ENCODE measurements at regions not wholly inside any gene's neighbourhood (a gene's known extent, or its start where the extent isn't known, plus 50 kb on each side); places are given as distances from the start of the nearest gene placed in this dataset.
"Not testable (repeated sequence)": the region's sequence is repeated elsewhere in the genome, so short reads cannot be mapped to it uniquely, and the experiment has no call there.

DNA sequence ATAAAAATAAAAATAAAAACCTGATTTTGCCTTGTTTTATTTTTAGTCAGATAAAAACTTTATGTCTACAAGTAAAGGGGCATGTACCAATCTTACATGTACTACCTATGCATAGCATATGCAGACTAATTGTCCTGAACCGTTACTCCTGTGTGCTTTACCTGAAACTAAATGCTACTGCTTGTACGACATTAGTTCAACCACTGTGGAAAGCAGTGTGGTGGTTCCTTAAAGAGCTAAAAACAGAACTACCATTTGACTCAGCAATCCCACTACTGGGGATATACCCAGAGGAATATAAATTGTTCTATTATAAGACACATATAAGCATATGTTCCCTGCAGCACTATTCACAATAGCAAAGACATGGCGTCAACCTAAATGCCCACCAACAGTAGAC lies 426.0 kb upstream of the PMFBP1 start:
- no peaks in the 10 kb centered on the region for H3K27me3 ChIP-seq
- H3K4me1 ChIP-seq, result no peaks in the 10 kb centered on the region
- no peak for TF ChIP-seq CTCF (IDR thresholded peaks at IDR 0.05)
- no peak overlapping the region for H3K27ac ChIP-seq
- intact Hi-C loops (cut with DNase I; ENCODE audit: low total_unique reads), result no loop called here
- H3K9me3 ChIP-seq, result no peaks in the 10 kb centered on the region
- DNase-seq, result no peak
- no peaks in the 10 kb centered on the region for H3K36me3 ChIP-seq
- H3K4me3 ChIP-seq, result no peak overlapping the region

DNA sequence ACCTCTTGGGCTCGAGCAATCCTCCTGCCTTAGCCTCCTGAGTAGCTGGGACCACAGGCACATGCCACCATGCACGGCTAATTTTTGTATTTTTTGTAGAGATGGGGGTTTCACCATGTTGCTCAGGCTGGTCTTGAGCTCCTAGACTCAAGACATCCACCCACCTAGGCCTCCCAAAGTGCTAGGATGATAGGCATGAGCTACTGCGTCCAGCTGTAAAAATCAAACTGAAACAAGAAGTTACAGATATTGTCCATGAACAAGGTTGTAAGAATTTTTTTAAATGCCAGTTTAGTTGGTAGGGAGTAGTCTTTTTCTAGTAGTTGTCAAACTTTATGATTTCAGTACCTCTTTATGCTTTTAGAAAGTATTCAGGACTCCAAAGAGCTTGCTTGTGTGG lies 424.4 kb upstream of the PMFBP1 start:
- no peak for DNase-seq
- no peaks in the 10 kb centered on the region for H3K4me1 ChIP-seq
- no peak overlapping the region for H3K27ac ChIP-seq
- H3K4me3 ChIP-seq, result no peak overlapping the region
- no peak for TF ChIP-seq CTCF (IDR thresholded peaks at IDR 0.05)
- intact Hi-C loops (cut with DNase I; ENCODE audit: low total_unique reads), result no loop called here
- no peaks in the 10 kb centered on the region for H3K27me3 ChIP-seq
- no peaks in the 10 kb centered on the region for H3K9me3 ChIP-seq
- H3K36me3 ChIP-seq, result no peaks in the 10 kb centered on the region

DNA sequence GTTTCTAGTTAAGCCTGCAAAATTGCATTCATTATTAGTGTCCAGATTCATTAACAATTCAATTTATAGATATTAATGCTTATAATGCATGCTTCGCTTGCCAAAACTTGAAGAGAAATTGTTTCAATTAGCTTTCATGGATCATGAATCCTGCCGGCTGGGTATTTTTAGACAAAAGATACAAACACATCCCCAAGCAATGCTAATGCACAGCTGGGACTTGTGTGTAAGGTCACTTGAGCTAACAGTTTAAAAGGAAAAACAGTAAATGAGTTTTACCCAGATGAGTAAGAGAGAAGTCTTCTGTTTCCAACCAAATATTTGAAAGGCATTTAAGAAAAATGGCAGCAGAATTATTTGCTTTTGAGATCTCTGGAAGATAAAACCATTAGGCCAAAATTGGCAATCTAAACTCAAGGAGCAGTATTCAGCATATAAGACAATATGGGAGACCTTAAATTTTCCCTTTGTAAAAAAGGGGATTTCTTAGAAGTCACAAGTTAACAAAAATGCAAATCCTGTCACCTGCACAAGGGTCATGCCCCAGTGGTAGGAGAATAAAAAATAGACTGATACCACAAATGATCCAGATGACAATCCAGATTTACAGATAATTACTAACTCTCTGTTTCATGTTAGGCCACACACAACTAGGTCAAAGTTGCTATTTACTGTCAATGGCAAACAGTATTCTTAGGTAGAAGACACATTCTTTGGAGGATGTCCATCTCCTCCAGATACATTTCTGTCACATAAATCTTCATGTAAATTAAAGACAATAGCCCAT lies 418.4 kb upstream of the PMFBP1 start:
- DNase-seq, result no peak
- no peak for TF ChIP-seq CTCF (IDR thresholded peaks at IDR 0.05)
- Histone ChIP-seq H3K9me3 (no peaks in the 10 kb centered on the region), H3K4me3 (no peak overlapping the region), H3K4me1 (no peaks in the 10 kb centered on the region), H3K27me3 (no peaks in the 10 kb centered on the region), H3K36me3 (no peaks in the 10 kb centered on the region), H3K27ac (no peak overlapping the region)
- intact Hi-C loops (cut with DNase I; ENCODE audit: low total_unique reads), result no loop called here

- no peak for DNase-seq
- H3K4me1 ChIP-seq, result no peaks in the 10 kb centered on the region
- H3K36me3 ChIP-seq, result no peaks in the 10 kb centered on the region
- no peak overlapping the region for H3K27ac ChIP-seq
- intact Hi-C loops (cut with DNase I; ENCODE audit: low total_unique reads), result no loop called here
- no peaks in the 10 kb centered on the region for H3K27me3 ChIP-seq
- no peak overlapping the region for H3K4me3 ChIP-seq
- H3K9me3 ChIP-seq, result no peaks in the 10 kb centered on the region
- TF ChIP-seq CTCF (IDR thresholded peaks at IDR 0.05), result no peak
These were observed 416.6 kb upstream of the PMFBP1 start for GRCh38 chr16:72588551-72588950.

GRCh38 chr16:72578061-72578460 lies 406.1 kb upstream of the PMFBP1 start:
- H3K9me3 ChIP-seq; DNase-seq; H3K27me3 ChIP-seq; intact Hi-C loops (cut with DNase I; ENCODE audit: low total_unique reads); H3K4me1 ChIP-seq; H3K36me3 ChIP-seq; H3K4me3 ChIP-seq; H3K27ac ChIP-seq: not testable (repeated sequence)

DNA sequence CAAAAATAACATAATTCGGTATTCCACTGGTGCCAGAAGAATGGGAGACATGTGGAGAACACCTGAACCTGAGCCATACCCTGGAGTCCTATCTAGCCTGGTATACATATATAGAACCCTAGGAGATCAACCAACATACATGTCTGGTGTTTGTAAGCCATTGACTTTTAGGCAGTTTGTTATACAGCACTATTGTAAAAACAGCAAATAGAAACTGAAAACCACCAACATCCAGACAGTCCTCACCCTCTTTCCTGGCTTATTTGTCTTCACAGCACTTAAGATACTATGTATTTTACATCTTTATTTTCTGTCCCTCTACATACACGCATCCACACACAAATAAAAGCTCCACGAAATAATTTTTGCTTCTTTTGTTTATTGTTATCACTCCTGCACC lies 404.2 kb upstream of the PMFBP1 start:
- no peaks in the 10 kb centered on the region for H3K4me1 ChIP-seq
- TF ChIP-seq CTCF (IDR thresholded peaks at IDR 0.05), result no peak
- intact Hi-C loops (cut with DNase I; ENCODE audit: low total_unique reads), result no loop called here
- H3K27ac ChIP-seq, result no peak overlapping the region
- no peak for DNase-seq
- no peak overlapping the region for H3K4me3 ChIP-seq
- H3K9me3 ChIP-seq, result no peaks in the 10 kb centered on the region
- no peaks in the 10 kb centered on the region for H3K36me3 ChIP-seq
- H3K27me3 ChIP-seq, result no peaks in the 10 kb centered on the region

All from tibial artery (tissue), 4 donors.